HT1080 (cell line): ENCODE measurements at regions not wholly inside any gene's neighbourhood (a gene's known extent, or its start where the extent isn't known, plus 50 kb on each side); places are given as distances from the start of the nearest gene placed in this dataset.
A peak's percentile ranks its signal among the peaks of the same experiment; 100 is the strongest.

Experiments
- DNase-seq: peaks from one replicate; pipeline ENCODE4 v3.0.0-alpha.2; 2015; ENCODE audit warnings: low read depth

DNA sequence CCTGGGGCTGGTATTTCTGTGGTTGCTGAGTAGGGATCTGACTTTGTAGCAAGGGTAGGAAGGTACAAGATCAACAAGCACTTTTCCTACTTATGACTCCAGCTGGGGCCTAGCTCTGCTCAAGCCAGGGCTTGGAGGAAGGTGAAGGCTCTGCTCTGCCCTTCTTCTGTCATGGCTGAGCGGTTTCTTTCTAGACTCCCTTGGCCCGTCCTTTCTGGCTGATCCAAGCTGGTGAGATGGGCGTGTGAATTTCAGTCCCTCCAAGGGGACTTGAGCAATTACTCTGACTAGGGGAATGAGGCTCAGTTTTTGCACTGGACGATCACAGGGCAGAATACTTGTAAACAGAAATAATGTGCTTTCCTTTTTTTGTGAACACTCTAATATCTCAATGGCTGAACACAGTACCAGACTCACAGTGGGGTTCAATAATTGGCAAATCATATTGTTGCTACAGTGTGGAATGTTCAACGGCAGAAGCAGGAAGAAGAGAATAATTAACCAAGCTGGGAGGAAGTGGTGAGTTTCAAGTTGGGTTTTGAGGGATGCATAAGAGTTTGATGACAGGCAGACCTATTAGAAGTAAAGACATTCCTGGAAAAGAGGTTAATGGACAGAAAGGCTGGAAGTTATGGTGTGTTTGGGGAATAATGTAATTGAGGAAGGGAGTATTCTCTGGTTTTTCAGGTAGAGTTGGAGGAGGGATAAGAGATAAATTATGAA, 507.6 kb downstream of the MIAT start:
- no peak for DNase-seq

DNA sequence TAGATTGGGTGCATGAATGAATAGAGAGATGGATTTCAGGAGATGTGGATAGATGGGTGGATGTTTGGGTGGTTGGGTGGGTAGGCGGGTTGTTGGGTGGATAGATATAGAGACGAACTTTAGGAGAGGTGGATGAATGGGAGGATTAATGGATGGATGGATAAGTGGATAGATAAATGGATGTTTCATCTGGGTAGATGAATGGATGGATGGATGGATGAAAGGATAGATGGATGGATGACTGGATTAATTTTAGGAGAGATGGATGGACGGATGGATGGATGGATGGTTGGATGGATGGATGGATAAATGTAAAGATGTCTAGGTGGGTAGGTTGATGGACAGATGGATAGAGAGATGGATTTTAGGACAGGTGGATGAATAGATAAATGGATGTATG, 511.3 kb downstream of the MIAT start:
- DNase-seq, result no peak

DNA sequence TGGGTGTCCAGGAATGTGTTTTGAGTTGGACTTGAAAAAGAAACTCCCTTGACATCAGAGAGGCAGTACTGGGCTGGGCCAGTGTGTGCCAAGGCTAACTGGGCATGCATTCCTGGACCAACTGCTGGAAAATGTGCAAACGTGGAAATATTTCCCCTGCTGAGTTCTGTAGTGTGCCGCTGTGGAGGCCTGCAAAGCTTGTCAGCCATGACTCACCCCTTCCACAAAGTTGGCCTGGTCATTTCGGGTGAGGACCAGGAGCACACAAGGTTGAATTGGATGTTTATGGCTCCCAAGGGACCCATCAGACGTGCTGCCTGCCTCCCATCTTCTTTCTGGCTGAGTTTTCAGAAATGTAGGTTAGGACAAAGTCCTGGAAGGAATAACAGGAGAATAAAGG, 513.1 kb downstream of the MIAT start:
- peak; percentile 55 for DNase-seq

GRCh38 chr22:27171212-27171611, 513.8 kb downstream of the MIAT start:
- no peak for DNase-seq

DNA sequence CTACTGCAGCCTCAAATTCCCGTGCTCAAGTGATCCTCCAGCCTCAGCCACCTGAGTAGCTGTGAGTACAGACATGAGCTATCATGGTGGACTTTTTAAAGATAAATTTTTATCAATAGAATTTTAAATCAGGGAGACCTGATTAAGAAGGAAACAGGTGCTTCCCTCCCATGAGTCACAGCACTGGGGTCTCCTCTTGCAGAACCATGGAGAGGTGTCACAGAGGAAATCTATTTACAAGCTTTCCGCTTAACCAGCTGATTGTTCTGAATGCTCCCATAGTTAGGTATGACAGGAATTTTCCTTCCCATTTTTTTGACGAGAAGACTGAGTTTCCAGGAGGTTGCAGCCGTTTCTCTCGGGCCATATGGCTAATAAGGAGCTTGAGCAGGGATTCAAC, 516.1 kb downstream of the MIAT start:
- DNase-seq, result no peak

DNA sequence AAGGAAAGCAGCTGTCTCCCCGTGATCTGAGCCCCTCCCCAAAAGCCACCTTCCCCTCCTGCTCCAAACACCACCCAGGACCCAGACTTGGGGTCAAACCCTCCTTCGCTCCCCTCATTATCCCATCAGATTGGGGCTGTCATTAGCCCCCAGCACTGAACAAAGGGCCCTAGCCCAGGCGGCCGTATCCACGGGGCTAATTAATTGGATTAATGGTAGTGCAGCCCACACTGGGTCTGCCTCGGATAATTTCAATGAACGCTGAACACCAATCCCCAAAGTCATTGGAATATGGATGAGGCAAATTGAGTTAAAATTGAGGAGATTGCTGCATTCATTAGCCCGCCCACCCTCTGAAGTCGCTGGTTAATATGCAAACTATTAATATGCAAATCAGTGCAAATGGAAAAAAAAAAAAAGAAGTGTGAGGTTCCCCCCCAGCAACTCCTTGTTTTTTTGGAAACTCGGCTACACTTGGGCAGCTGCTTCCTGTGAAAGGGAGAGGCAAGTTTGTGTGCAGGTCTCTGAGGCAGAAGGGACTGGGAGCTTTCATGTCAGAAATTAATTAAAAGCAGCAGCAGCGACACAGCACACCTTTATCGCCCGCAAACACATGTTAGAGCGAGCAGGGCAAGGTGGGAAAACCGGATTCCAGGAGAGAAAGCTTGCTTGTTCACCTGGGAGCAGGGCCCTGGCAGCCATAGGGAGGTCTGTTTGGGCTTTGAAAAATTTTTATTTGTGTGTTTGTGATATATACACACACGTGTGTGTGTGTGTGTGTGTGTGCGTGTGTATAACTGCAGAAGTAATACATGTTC, 517.8 kb downstream of the MIAT start:
- DNase-seq, result no peak

GRCh38 chr22:27175974-27176373, 518.6 kb downstream of the MIAT start:
- DNase-seq, result no peak

- no peak for DNase-seq
These were observed 521.8 kb downstream of the MIAT start for GRCh38 chr22:27179161-27179560.

- DNase-seq, result peak; percentile 4
These were observed 524.1 kb downstream of the MIAT start for GRCh38 chr22:27181537-27181936.

GRCh38 chr22:27183474-27183873, 526.1 kb downstream of the MIAT start:
- no peak for DNase-seq

DNA sequence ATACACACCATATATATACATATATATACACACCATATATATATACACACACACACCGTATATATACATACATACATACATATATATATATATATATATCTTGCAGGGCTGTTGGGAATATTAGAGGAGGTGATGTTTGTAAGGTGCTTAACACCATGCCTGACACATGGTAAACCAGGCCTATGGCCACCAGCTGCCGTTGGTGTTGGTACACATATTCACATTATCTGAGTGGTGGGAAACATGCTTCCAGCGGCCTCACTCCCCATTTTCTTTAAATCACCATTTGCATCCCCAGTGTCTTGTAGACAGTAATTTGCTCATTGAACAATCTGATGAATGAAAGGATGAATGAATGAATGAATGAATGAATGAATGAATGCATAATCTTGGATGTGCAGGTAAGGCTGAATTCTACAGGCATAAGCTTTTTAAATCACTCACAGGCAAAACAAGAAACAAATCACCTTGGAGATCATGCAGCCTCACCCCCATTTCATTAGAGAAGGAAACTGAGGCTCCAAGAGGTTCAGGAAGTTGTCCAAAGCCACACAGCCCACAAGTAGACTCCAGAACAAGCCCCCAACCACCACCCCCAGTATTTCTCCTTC, 527.8 kb downstream of the MIAT start:
- no peak for DNase-seq

DNA sequence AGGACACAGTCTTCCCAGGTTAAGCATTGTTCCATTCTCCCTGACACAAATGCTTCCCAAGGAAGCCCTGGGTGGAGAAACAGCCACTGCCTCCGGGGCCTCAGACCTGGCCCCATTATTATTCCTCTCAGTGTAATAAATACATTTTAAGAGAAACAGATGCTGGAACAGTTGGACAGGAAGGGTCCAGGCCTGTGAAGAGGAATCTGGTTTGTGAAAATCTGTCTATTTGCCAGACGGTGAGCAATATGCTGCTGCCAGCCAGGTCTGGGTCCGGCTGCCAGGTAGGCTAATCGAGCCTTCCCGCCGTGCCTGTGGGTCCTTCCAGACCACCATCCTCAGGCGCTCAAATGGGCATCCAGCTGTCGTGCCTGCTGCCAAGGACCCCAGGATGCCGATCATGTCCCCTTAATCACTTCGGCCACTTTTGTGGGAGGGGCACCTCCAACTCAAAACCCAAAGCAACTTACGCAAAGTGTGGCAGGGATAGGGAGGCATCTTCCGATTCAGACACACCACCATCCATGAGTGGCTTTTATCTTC, 528.4 kb downstream of the MIAT start:
- no peak for DNase-seq

- DNase-seq, result no peak
These were observed 529.3 kb downstream of the MIAT start for GRCh38 chr22:27186643-27187042.

DNA sequence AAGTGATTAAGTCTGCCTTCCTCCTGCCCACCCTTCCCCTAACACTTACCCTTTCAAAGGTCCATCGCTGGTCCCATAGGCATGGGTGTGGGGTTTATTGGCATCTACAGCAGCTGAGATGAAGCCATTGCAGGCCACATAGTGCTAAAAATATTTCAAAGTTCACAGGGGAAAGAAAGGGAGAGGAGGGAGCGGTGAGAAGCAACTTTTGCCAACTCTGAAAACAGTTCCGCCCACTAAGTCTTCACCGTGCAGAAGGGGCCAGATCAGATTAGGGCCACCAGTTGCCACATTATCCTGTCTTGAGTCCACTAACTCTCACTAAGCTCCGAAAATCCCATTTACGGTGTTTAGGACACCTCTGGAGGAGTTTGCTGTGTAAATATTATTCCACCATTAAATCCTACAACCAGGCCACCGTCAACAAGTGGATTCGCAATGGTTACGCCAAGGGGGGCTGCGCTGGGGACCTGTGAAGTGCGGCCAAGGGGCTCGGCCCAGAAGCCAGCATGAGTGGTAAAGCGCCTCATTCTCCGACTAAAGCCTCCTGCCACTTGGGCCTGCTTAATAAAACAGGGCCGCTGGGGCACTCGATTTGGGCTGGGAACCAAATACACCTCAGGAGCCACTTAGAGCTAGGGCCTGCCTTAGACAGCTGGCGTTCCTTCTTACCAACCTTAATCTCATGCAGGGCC, 534.9 kb downstream of the MIAT start:
- DNase-seq, result no peak

DNA sequence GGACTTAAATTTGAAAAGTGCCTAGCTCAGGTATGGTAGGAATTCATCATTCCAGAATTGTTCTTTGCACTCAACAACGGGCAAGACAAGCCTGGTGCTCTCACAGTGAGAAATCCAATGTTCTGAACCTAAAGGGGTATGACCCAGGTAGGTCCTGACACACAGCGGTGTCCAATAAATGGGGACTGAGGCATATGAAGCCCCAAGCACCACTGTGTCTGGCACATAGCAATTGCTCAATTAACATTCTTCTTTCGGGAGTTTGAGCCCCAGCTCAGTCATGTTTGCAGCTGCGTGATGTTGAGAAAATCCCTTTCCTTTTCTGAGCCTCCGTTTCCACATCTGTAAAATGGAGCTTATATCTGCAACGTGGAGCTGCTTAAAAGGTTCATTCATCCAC, 535.8 kb downstream of the MIAT start:
- DNase-seq, result no peak

DNA sequence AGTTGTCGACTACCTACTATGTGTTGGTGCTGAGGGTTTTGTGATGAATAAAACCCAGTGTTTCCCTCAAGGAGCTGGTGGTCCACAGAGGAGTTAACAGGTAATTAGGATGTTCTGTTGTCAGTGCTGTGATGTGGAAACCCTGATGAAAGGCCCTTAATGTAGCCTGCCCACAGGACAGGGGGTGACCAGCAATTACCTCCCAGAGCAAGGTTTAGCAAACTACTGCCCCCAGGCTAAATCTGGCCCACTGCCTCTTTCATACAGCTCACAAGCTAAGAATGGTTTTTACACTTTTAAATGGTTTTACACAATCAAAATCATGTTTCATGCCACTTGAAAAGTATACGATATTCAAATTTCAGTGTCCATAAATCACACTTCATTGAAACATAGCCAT, 536.2 kb downstream of the MIAT start:
- no peak for DNase-seq

DNA sequence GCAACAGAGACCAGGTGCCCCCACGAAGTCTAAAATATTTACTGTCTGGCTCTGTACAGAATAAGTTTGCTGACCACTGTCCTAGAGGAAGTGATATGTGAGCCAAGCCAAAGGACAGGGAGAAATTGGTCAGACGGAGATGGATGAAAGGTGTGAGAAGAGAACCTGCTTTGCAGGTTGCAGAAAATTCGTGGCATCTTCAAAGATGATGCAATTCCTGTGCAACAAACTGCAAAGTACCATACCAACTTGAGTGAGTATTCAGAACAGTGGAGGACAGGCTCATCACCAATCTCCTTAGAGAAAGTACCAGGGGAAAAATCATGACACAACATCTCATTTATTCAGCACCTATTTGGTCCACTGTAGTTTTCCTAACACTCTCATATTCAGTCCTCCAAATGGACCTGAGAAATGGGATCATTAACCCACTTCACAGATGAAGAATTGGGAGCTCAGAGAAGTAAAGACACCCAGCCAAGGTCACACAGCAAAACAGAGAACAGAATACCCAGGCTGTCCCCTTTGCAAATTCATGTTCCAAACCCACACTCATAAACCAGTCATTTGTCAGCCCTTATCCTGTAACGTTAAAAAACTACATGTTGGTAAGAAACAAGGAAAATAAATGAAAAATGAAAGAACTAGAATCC, 536.8 kb downstream of the MIAT start:
- DNase-seq, result no peak

- no peak for DNase-seq
These were observed 537.7 kb downstream of the MIAT start for GRCh38 chr22:27195094-27195493.

DNA sequence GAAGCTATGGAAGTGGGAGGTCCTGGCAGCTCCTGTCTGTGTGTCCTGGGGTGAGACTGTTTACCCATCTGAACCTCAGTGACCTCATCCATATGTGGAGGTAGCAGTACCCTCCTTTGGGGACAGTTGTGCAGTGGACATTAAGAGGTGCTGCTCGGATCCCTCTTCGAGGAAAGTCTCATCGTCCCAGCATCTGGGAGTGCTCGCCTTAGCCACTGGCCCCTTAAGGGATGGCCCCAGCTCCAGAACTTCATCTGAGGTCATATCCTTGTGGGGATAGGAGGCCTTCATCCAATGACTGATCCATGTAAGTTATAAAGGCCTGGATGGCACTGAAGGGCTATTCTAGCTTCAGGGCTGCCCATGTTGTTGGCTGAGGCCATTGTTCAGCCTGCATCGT, 538.1 kb downstream of the MIAT start:
- no peak for DNase-seq

DNA sequence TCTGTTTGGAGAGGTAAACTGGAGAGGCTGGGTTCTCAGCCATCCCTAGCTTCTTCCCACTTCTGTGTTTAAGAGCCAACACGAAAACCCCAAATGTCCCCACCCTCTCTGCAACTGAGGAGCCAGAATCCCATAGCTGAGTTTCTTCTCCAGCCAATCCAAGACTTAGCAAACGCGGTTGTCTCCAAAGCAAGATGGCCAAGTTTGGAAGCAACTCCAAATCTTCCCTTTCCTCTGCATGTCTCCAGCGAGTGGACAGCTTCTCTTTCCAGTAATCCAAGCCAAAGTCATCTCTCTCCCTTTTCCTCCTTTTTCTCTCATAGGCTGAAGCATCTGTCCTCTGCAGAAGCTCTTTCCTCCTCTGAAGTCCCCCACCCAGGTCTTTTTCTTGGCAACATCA, 539.2 kb downstream of the MIAT start:
- DNase-seq, result no peak

- no peak for DNase-seq
These were observed 539.7 kb downstream of the MIAT start for GRCh38 chr22:27197052-27197451.
